Subcutaneous abdominal adipose tissue (tissue), 5 donors: ENCODE measurements at regions not wholly inside any gene's neighbourhood (a gene's known extent, or its start where the extent isn't known, plus 50 kb on each side); places are given as distances from the start of the nearest gene placed in this dataset.

Experiments
- H3K27ac ChIP-seq: one replicate; pipeline ENCODE4 v1.7.0; 2013; ENCODE audit warnings: low read depth, mild to moderate bottlenecking, inconsistent platforms, low read length, moderate library complexity
- H3K27me3 ChIP-seq, 5 donors: one replicate each; pipeline ENCODE4 v1.7.0; 2013; ENCODE audit warnings: low read length in 5 of 5, inconsistent platforms in 1 of 5; ENCODE audit not compliant: control insufficient read depth in 5 of 5, insufficient read depth in 4 of 5
- H3K36me3 ChIP-seq, 5 donors: one replicate each; pipeline ENCODE4 v1.7.0; 2013; ENCODE audit warnings: low read length in 5 of 5; ENCODE audit not compliant: control insufficient read depth in 5 of 5, insufficient read depth in 5 of 5
- H3K4me1 ChIP-seq, 5 donors: one replicate each; pipeline ENCODE4 v1.7.0; 2013; ENCODE audit warnings: low read length in 5 of 5, mild to moderate bottlenecking in 3 of 5, moderate library complexity in 1 of 5; ENCODE audit not compliant: control insufficient read depth in 5 of 5, insufficient read depth in 5 of 5
- H3K4me3 ChIP-seq, 5 donors: one replicate each; pipeline ENCODE4 v1.7.0; 2013; ENCODE audit warnings: low read length in 5 of 5, low read depth in 1 of 5
- H3K9ac ChIP-seq, 5 donors: one replicate each; pipeline ENCODE4 v1.7.0; 2013; ENCODE audit warnings: low read length in 5 of 5, mild to moderate bottlenecking in 4 of 5, moderate library complexity in 3 of 5
- H3K9me3 ChIP-seq, 5 donors: one replicate each; pipeline ENCODE4 v1.7.0; 2013; ENCODE audit warnings: low read length in 5 of 5; ENCODE audit not compliant: control insufficient read depth in 5 of 5
- donor health status: healthy.
- donor health status: healthy.
- donor health status: healthy.
- donor health status: healthy.
- donor health status: healthy.

DNA sequence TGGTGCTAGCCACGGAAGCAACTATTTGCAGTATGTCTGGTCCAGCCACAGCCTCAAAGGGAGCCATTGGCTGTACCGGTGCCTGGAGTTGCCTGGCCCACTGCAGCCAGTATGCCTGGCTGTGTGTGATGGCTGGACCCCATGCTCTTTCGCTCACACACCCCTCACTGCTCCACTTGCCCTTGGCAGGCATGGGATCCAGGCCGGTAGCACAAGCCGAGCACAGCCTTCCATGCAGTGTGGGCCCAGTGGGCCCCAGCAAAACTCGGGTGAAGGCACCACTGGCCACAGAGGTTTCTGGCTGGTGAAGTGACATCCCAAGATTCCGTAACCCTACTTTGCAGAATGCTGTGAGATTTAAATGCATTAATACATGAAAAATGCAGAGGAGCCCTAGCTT lies 665.8 kb downstream of the PLPP3 start:
- Histone ChIP-seq H3K36me3 (no peaks in the 10 kb centered on the region), H3K9ac (no peak overlapping the region), H3K4me1 (peaks cover 0 to 6% (median 0%) of the 10 kb centered on the region in 5 donors), H3K4me3 (no peak overlapping the region), H3K27me3 (no peaks in the 10 kb centered on the region), H3K27ac (no peak overlapping the region), H3K9me3 (no peaks in the 10 kb centered on the region)

DNA sequence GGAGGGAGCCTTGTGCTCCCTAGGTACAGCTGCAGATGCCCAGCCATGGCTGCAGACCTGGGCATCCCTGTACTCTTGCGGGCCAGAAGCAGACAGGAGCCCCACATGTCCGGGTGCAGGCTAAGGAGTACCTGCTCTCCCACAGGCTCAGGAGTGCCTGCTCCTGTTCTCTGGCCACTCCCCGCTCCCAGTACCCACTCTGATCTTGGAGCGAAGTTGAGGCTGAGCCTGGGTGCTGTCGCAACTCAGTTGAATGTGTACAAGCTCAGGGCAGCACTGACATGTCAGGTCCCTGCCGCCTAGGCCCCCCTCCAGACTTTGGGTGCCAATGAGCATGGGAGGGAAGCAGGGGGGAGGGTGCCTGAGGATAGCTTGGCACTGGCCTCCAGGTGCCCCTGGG lies 666.9 kb downstream of the PLPP3 start:
- Histone ChIP-seq H3K4me1 (peaks cover 0 to 6% (median 0%) of the 10 kb centered on the region in 5 donors), H3K9me3 (no peaks in the 10 kb centered on the region), H3K27ac (no peak overlapping the region), H3K36me3 (no peaks in the 10 kb centered on the region), H3K27me3 (no peaks in the 10 kb centered on the region), H3K9ac (no peak overlapping the region), H3K4me3 (no peak overlapping the region)

DNA sequence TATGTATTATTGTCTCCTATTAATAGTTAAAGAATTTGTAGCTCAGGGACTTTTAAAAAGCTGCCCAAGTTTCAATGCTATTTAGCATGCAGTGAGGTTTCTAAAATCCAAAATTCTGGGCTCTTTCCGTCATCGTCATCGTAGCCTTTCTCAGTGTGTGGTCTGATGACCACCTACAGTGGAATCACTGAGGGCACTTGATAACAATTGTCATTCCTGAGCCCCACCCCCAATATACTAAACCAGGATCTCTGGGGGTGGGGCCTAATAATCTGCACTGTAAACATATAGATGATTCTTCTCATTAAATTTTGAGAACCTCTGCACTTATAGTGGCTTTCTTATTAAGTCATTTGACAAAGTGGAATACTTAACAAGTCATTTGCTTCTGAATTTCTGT lies 674.8 kb downstream of the PLPP3 start:
- H3K27me3 ChIP-seq: no peaks in the 10 kb centered on the region
- H3K27ac ChIP-seq: no peak overlapping the region
- H3K4me1 ChIP-seq: no peaks in the 10 kb centered on the region
- no peaks in the 10 kb centered on the region for H3K36me3 ChIP-seq
- H3K4me3 ChIP-seq: no peak overlapping the region
- no peaks in the 10 kb centered on the region for H3K9me3 ChIP-seq
- H3K9ac ChIP-seq: no peak overlapping the region

DNA sequence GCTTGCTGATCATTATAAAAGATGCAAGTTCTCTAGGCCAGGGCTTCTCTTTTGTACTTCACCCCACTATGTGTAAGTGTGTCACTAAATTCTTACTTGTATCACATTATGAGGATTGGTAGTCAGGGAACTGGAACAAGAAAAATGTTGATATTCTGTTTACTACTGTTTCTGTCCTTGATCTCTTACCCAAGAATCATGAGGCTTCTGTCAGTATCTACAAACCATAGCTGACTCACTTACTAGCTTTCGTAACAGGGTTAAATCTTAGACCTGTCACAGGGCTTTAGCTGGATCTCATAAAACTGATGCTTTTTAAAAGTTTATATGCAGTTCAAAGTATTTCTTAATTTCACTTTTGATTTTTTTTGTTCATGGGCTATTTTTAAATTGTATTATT lies 681.2 kb downstream of the PLPP3 start:
- H3K27me3 ChIP-seq: no peaks in the 10 kb centered on the region
- H3K27ac ChIP-seq: no peak overlapping the region
- no peak overlapping the region for H3K9ac ChIP-seq
- no peaks in the 10 kb centered on the region for H3K4me1 ChIP-seq
- H3K4me3 ChIP-seq: no peak overlapping the region
- no peaks in the 10 kb centered on the region for H3K36me3 ChIP-seq
- H3K9me3 ChIP-seq: peaks cover 0 to 3% (median 0%) of the 10 kb centered on the region in 5 donors

DNA sequence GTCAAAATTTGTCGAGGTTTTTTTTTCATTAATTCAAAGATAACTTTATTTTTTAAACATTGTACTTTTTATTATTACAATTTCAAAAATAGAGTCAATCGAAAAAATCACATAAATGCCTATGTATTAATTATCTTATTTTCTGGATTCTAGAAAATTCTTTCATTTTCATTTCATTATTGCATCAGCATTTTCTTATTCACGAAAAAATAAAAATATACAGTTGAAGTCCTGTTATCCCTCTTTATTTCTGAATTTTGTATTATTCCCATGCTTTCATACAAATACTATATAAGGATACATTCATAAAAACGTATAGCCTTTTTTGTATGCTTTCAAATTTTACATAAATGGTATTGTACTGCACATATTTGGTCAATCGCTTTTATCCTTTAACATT lies 681.0 kb upstream of the USP24 start:
- no peaks in the 10 kb centered on the region for H3K4me1 ChIP-seq
- peaks cover 0 to 14% (median 7%) of the 10 kb centered on the region in 5 donors for H3K9me3 ChIP-seq
- no peak overlapping the region for H3K9ac ChIP-seq
- H3K27me3 ChIP-seq: no peaks in the 10 kb centered on the region
- H3K27ac ChIP-seq: no peak overlapping the region
- no peak overlapping the region for H3K4me3 ChIP-seq
- no peaks in the 10 kb centered on the region for H3K36me3 ChIP-seq

DNA sequence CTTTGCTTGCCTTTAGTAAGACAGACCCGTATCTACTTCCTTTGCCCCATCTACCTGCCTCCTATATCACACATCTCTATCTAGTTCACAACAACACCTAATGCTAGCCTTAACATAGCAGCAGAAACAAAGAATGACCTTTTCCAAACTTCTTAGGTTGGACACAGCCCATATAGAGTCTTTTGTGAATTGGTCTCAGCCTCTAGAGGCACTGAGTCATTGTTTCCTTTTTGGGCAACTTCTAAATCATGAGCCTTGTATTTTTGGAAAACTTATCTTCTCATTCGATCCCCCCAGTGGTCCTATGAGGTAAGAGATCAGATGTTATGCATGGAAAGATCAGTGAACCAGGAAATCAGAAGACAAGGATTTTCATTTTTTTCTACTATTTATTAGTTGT lies 679.4 kb upstream of the USP24 start:
- Histone ChIP-seq H3K9me3 (peaks cover 0 to 14% (median 7%) of the 10 kb centered on the region in 5 donors), H3K9ac (no peak overlapping the region), H3K27ac (no peak overlapping the region), H3K36me3 (no peaks in the 10 kb centered on the region), H3K27me3 (no peaks in the 10 kb centered on the region), H3K4me1 (no peaks in the 10 kb centered on the region), H3K4me3 (no peak overlapping the region)

DNA sequence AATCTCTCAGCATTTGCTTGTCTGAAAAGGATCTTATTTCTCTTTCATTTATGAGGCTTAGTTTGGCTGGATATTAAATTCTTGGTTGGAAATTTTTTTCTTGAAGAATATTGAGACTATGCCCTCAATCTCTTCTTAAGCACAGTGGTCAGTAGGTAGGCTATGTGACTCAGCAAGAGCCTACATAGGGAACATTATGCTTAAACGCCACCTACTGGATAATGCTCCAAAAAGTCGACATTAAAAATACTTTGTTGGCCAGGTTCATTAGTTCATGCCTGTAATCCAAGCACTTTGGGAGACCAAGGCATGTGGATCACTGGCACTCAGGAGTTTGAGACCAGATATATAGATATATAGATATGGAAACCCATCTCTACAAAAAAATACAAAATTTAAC lies 678.0 kb upstream of the USP24 start:
- Histone ChIP-seq H3K27me3 (no peaks in the 10 kb centered on the region), H3K9me3 (peaks cover 0 to 14% (median 7%) of the 10 kb centered on the region in 5 donors), H3K36me3 (no peaks in the 10 kb centered on the region), H3K4me1 (no peaks in the 10 kb centered on the region), H3K27ac (no peak overlapping the region), H3K9ac (no peak overlapping the region), H3K4me3 (no peak overlapping the region)

DNA sequence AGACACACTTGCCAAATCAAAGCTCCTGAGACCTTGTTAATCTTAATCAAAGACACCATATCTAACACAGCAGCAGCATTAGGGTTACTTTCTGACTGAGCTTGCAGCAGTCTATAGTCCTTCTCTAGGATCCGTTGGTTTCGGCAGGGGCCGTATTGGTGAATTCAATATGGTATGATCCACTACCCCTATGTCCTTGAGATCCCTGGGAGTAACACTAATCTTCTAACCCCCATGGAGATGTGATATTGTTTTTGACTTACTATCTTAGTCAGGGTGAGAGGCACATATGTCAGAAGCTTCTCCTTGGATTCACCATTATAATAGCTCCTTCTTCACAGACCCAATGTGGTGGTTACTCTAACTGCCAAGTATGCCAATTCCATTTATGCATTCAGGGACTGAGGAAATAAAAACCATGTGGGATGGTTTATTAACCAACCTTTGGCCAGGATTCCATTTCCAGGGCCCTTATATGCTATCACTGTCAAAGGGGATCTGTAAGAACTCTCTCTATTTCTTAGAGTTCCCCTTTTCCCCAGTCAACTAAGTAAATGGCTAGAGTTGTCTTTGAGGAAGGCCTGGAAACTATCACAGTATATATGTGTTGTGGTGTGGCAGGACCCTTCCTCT lies 673.6 kb upstream of the USP24 start:
- Histone ChIP-seq H3K9me3 (peaks cover 0 to 14% (median 7%) of the 10 kb centered on the region in 5 donors), H3K4me3 (no peak overlapping the region), H3K4me1 (no peaks in the 10 kb centered on the region), H3K36me3 (no peaks in the 10 kb centered on the region), H3K27ac (no peak overlapping the region), H3K27me3 (no peaks in the 10 kb centered on the region), H3K9ac (no peak overlapping the region)

DNA sequence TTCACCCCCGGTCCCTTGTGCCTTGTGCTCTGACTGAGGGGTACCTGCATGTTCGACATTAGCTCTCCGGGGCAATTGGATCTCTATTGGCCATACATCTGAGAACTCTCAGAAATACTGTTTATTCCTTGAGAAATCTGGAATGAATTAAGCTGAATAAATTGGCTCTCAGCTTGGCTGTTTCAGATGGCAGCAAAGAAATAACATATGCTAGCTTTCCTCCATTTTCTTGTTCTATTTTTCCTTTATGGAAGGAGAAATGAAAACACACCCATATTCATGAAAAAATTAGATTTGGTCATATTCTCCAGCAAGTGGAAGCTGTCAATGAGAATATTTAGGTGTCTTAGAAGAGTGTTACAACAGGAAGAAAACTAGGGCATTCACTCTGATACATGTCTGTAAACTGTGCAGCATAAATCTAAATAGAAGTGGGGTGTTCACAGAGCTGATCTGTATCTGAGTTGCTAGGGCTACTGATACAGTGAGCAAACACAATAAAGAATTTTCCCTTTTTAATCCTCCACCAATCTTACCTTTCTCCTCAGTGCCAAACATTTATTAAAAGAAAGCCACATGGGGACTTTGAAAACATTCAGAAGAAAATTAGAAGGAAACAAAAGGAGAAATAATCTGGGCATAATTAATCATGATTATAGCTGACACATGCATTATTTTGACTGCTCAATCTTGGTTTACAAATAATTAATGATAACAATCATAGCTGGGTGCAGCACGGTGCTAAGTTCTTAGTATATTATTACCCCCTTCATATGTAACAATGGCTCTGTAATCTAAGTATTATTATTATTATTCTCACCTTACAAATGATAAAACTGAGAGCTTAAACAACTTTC lies 671.9 kb upstream of the USP24 start:
- H3K4me1 ChIP-seq: no peaks in the 10 kb centered on the region
- H3K27me3 ChIP-seq: no peaks in the 10 kb centered on the region
- H3K27ac ChIP-seq: no peak overlapping the region
- no peaks in the 10 kb centered on the region for H3K36me3 ChIP-seq
- H3K9me3 ChIP-seq: peaks cover 0 to under 1% (median 0%) of the 10 kb centered on the region in 5 donors
- no peak overlapping the region for H3K9ac ChIP-seq
- H3K4me3 ChIP-seq: no peak overlapping the region

DNA sequence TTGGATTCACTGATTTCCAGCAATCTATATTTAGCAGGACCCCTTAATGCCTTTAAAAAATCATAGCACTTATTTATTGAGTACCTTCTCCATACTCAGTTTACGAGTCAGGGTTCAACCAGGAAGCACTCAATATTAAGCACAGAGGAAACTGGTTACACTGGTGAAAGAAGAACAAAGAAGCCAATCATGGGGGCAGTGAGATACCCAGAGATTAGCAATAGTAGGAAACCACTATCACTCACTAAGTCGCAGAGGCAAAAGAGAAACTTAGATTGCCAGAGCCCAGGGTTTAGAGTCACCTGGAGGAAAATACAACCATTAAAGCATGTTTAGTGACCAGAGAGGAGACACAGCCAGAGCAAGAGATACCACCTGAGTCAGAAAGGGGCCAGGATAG lies 670.5 kb upstream of the USP24 start:
- Histone ChIP-seq H3K27ac (no peak overlapping the region), H3K4me3 (no peak overlapping the region), H3K36me3 (no peaks in the 10 kb centered on the region), H3K4me1 (no peaks in the 10 kb centered on the region), H3K9me3 (no peaks in the 10 kb centered on the region), H3K27me3 (no peaks in the 10 kb centered on the region), H3K9ac (no peak overlapping the region)
